Hepatocyte (in vitro differentiated cells): ENCODE measurements at regions not wholly inside any gene's neighbourhood (a gene's known extent, or its start where the extent isn't known, plus 50 kb on each side); places are given as distances from the start of the nearest gene placed in this dataset.

Source experiments
- CTCF ChIP-seq: fragments of 200-600 bp; sonication (generic); IDR thresholded peaks from 2 replicates; pipeline ENCODE4 v1.5.1; 2016; ENCODE audit warnings: antibody characterized with exemption, mild to moderate bottlenecking; ENCODE audit not compliant: poor library complexity
- EZH2 ChIP-seq: fragments of 200-600 bp; sonication (generic); IDR thresholded peaks from 2 replicates; pipeline ENCODE4 v1.6.1; 2016; ENCODE audit warnings: antibody characterized with exemption, mild to moderate bottlenecking, borderline replicate concordance
- EZH2phosphoT487 ChIP-seq: fragments of 200-600 bp; sonication (generic); IDR thresholded peaks from one replicate; pipeline ENCODE4 v1.6.1; 2018; ENCODE audit warnings: antibody characterized with exemption, mild to moderate bottlenecking, low read depth, moderate library complexity; ENCODE audit not compliant: unreplicated experiment, severe bottlenecking

- no peak for TF ChIP-seq CTCF
- no peak for TF ChIP-seq EZH2
- no peak for TF ChIP-seq EZH2phosphoT487
Observed at GRCh38 chr1:221634606-221635005, 107.3 kb downstream of the DUSP10 start.
